Testis (tissue), 2 donors: ENCODE measurements at regions not wholly inside any gene's neighbourhood (a gene's known extent, or its start where the extent isn't known, plus 50 kb on each side); places are given as distances from the start of the nearest gene placed in this dataset.
"Not testable (repeated sequence)": the region's sequence is repeated elsewhere in the genome, so short reads cannot be mapped to it uniquely, and the experiment has no call there.

Experiments
- CTCF ChIP-seq, 3 experiments: fragments of 450-650 bp in 2 of 3; fragments of 200-600 bp in 1 of 3; sonication (generic) in 1 of 3; IDR thresholded peaks; one replicate each; pipeline ENCODE4 v1.5.1; 2016 to 2019; ENCODE audit warnings: antibody characterized with exemption in 3 of 3, mild to moderate bottlenecking in 2 of 3, moderate library complexity in 1 of 3
- POLR2A ChIP-seq: fragments of 450-650 bp; IDR thresholded peaks from one replicate; pipeline ENCODE4 v1.6.1; 2017; ENCODE audit warnings: antibody characterized with exemption, mild to moderate bottlenecking, moderate library complexity

- TF ChIP-seq POLR2A; CTCF (IDR thresholded peaks at IDR 0.05): not testable (repeated sequence)
Measured at GRCh38 chr14:23898359-23898758, 55.2 kb upstream of the DHRS4 start.
